ENCODE measurements at regions not wholly inside any gene's neighbourhood (a gene's known extent, or its start where the extent isn't known, plus 50 kb on each side); places are given as distances from the start of the nearest gene placed in this dataset.
"Not testable (repeated sequence)": the region's sequence is repeated elsewhere in the genome, so short reads cannot be mapped to it uniquely, and the experiment has no call there.

DNA sequence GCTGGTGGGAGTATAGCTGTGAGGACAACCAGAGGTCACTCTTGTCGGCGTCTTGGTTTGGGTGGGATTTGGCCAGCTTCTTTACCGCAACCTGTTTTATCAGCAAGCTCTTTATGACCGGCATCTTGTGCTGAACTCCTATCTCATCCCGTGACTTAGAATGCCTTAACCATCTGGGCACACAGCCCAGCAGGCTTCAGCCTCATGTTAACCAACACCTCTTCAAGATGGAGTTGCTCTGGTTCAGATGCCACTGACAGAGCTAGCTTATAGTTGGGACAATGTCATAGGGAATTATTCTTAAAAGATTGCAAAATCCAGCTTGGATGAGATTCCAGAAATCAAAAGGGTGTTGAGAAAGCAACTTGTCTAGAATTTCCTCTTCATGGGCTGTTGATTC is 377.1 kb upstream of the AMELY start:
- peaks cover 0 to 64% (median 9%) of the 10 kb centered on the region in 6 donors for H3K4me1 ChIP-seq
- H3K9me3 ChIP-seq: no peaks in the 10 kb centered on the region
- TF ChIP-seq, protein P1, sequence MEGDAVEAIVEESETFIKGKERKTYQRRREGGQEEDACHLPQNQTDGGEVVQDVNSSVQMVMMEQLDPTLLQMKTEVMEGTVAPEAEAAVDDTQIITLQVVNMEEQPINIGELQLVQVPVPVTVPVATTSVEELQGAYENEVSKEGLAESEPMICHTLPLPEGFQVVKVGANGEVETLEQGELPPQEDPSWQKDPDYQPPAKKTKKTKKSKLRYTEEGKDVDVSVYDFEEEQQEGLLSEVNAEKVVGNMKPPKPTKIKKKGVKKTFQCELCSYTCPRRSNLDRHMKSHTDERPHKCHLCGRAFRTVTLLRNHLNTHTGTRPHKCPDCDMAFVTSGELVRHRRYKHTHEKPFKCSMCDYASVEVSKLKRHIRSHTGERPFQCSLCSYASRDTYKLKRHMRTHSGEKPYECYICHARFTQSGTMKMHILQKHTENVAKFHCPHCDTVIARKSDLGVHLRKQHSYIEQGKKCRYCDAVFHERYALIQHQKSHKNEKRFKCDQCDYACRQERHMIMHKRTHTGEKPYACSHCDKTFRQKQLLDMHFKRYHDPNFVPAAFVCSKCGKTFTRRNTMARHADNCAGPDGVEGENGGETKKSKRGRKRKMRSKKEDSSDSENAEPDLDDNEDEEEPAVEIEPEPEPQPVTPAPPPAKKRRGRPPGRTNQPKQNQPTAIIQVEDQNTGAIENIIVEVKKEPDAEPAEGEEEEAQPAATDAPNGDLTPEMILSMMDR (IDR thresholded peaks at IDR 0.05 in 8 of 11, conservative IDR thresholded peaks at IDR 0.05 in 3 of 11): no peak
- TF ChIP-seq POLR2AphosphoS5 (IDR thresholded peaks at IDR 0.05) (no peak), POLR2A (IDR thresholded peaks at IDR 0.05) (no peak)
- H3K36me3 ChIP-seq: peaks cover 0 to 22% (median 0%) of the 10 kb centered on the region in 6 donors
- H3K4me3 ChIP-seq: no peak overlapping the region
- DNase-seq: no peak
- no peaks in the 10 kb centered on the region for H3K27me3 ChIP-seq (replicated peaks in 1 of 7)
- H3K27ac ChIP-seq: peak overlapping the region in 2 of 8 donors; percentile 77 to 81
- 95 to 98% (median 96%) methylated on average over 4 to 5 of the region's 5 CpGs; no CpG with 5 or more reads in 2 of the 5 donors for WGBS, 5 donors
- intact Hi-C loops (cut with DNase I; ENCODE audit: low total_unique reads): no loop called here

DNA sequence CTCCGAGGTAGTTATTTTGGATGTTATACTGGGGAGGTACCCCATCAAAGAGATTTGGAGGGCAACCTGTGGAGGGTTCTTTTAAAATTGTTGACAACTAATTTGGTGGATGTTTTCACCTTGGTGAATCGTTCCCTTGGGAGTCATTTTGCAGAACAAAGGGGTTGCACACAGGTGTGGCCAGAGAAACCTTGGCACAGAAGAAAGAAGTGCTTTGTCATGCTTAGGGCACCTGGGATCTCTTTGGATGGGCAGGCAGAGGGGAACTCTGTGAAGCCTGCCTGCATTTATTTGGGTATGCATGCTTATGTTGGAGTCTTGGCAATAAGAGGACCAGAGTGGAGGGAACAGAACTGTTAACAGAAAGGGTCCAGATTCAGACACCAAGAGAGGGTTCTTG is 376.4 kb upstream of the AMELY start:
- 62 to 78% methylated on average over 1 to 2 of the region's 2 CpGs; no CpG with 5 or more reads in 3 of the 5 donors for WGBS, 5 donors

DNA sequence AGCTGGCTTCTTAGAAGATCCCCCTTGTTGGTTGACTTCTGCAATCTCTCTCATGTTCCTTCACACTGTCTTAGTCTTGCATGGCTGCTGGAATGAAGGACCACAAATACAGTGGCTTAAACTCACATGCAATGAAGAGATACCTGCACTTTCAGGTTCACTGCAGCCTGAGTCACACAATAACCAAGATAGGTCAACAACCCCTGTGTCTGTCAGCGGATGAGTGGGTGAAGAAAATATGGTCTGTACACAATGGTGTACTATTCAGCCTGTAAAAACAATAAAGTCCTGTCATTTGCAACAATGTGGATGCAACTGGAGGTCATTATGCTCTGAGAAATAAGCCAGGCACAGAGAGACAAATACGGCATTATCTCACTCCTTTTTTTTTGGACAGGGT is 373.8 kb upstream of the AMELY start:
- H3K27me3 ChIP-seq (replicated peaks in 1 of 7): no peaks in the 10 kb centered on the region
- WGBS, 5 donors: 92 to 94% (median 93%) methylated on average over 2 of the region's 2 CpGs; no CpG with 5 or more reads in 2 of the 5 donors
- H3K4me1 ChIP-seq: peaks cover 0 to 74% (median 13%) of the 10 kb centered on the region in 6 donors
- peaks cover 0 to 22% (median 0%) of the 10 kb centered on the region in 6 donors for H3K36me3 ChIP-seq
- no peak for DNase-seq
- no peak overlapping the region for H3K4me3 ChIP-seq
- TF ChIP-seq, protein P1 (IDR thresholded peaks at IDR 0.05 in 8 of 11, conservative IDR thresholded peaks at IDR 0.05 in 3 of 11): no peak
- no peak for TF ChIP-seq POLR2A (IDR thresholded peaks at IDR 0.05)
- TF ChIP-seq POLR2AphosphoS5 (IDR thresholded peaks at IDR 0.05): no peak
- H3K27ac ChIP-seq: no peak overlapping the region
- no peaks in the 10 kb centered on the region for H3K9me3 ChIP-seq
- intact Hi-C loops (cut with DNase I; ENCODE audit: low total_unique reads): no loop called here

More for the DNA sequence above, 376.4 kb upstream of the AMELY start:
- H3K4me3 ChIP-seq; H3K27me3 ChIP-seq (replicated peaks in 1 of 7); intact Hi-C loops (cut with DNase I; ENCODE audit: low total_unique reads); DNase-seq; H3K9me3 ChIP-seq; H3K27ac ChIP-seq: not testable (repeated sequence)
- peaks cover 0 to 67% (median 12%) of the 10 kb centered on the region in 6 donors for H3K4me1 ChIP-seq
- peaks cover 0 to 22% (median 0%) of the 10 kb centered on the region in 6 donors for H3K36me3 ChIP-seq

DNA sequence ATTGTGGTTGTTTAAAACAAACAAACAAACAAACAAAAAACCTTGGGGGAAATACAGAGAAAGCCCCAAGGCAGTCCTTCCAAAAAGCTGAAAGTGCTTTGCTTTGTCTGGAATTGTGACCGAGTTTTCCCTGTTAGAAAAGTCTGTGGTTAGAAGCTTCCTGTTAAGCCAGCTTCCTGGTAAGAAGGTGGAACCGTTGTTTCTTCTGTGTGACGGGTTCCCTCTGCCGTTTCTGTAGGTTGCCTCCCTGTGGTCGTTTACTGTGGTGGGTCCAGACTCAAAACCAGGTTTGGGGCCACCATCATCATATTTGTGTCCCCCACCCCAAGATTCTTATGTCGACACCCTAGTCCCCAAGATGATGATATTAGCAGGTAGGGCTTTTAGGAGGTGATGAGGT is 371.4 kb upstream of the AMELY start:
- Histone ChIP-seq H3K9me3 (no peaks in the 10 kb centered on the region), H3K27me3 (replicated peaks in 1 of 7) (no peaks in the 10 kb centered on the region), H3K27ac (peak overlapping the region in 2 of 8 donors; percentile 16 to 23), H3K36me3 (peaks cover 0 to 22% (median 0%) of the 10 kb centered on the region in 6 donors), H3K4me3 (no peak overlapping the region), H3K4me1 (peaks cover 0 to 73% (median 14%) of the 10 kb centered on the region in 6 donors)
- TF ChIP-seq, protein P1 (IDR thresholded peaks at IDR 0.05 in 8 of 11, conservative IDR thresholded peaks at IDR 0.05 in 3 of 11): no peak
- TF ChIP-seq POLR2A (IDR thresholded peaks at IDR 0.05) (no peak), POLR2AphosphoS5 (IDR thresholded peaks at IDR 0.05) (no peak)
- intact Hi-C loops (cut with DNase I; ENCODE audit: low total_unique reads): no loop called here
- no peak for DNase-seq
- WGBS, 5 donors: 6 to 21% (median 19%) methylated on average over 6 of the region's 6 CpGs; no CpG with 5 or more reads in 2 of the 5 donors

DNA sequence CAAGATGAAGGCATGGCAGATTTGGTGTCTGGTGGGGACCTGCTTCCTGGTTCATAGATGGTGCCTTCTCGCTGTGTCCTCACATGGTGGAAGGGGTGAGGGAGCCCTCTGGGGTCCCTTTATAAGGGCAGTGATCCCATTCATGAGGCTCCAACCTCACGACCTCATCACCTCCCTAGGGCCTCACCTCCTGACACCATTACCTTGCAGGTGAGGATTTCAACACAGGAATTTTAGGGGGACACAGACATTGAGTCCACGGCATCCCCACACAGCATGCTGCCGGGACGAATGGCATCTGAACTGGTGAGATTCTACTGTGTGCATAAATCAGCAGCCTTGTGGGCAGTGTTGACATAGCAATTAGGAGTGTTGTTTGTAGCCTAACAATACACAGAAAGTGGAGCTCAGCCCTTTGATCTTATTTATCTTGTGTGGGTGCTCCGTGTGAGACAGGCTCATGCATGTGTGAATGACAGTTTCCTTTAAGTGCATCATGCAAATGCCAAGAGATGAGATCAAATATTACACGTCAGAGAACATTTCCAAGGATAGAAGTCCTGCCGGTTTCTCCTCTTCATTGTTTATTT is 368.7 kb upstream of the AMELY start:
- H3K9me3 ChIP-seq; H3K27me3 ChIP-seq (replicated peaks in 1 of 7); intact Hi-C loops (cut with DNase I; ENCODE audit: low total_unique reads); H3K4me3 ChIP-seq; DNase-seq: not testable (repeated sequence)
- 48 to 67% (median 48%) methylated on average over 3 to 7 of the region's 8 CpGs; no CpG with 5 or more reads in 2 of the 5 donors for WGBS, 5 donors
- peaks cover 0 to 96% (median 22%) of the 10 kb centered on the region in 6 donors for H3K4me1 ChIP-seq
- H3K27ac ChIP-seq: peak overlapping the region in 2 of 8 donors; percentile 23 to 28
- peaks cover 0 to 12% (median 0%) of the 10 kb centered on the region in 6 donors for H3K36me3 ChIP-seq

Data from spleen (tissue), 11 donors.